ENCODE measurements at regions not wholly inside any gene's neighbourhood (a gene's known extent, or its start where the extent isn't known, plus 50 kb on each side); places are given as distances from the start of the nearest gene placed in this dataset.
"Not testable (repeated sequence)": the region's sequence is repeated elsewhere in the genome, so short reads cannot be mapped to it uniquely, and the experiment has no call there.

- H3K27me3 ChIP-seq (ENCODE audit: control insufficient read depth, insufficient read depth, low read length) = peaks cover 8% of the 10 kb centered on the region
- no peaks in the 10 kb centered on the region for H3K36me3 ChIP-seq (ENCODE audit: control insufficient read depth, insufficient read depth, low read length)
- no peaks in the 10 kb centered on the region for H3K9me3 ChIP-seq (ENCODE audit: control insufficient read depth, low read length)
- H3K4me1 ChIP-seq (ENCODE audit: control insufficient read depth, insufficient read depth, low read length) = no peaks in the 10 kb centered on the region
- no peak overlapping the region for H3K4me3 ChIP-seq (ENCODE audit: low read length)
- no peak overlapping the region for H3K9ac ChIP-seq (ENCODE audit: low read length)
Measured at GRCh38 chr7:106575138-106575823, 85.7 kb downstream of the CCDC71L start.

- no peak overlapping the region for H3K9ac ChIP-seq (ENCODE audit: low read length)
- H3K4me3 ChIP-seq (ENCODE audit: low read length) = no peak overlapping the region
- H3K36me3 ChIP-seq (ENCODE audit: control insufficient read depth, insufficient read depth, low read length) = no peaks in the 10 kb centered on the region
- H3K4me1 ChIP-seq (ENCODE audit: control insufficient read depth, insufficient read depth, low read length) = no peaks in the 10 kb centered on the region
- no peaks in the 10 kb centered on the region for H3K9me3 ChIP-seq (ENCODE audit: control insufficient read depth, low read length)
- H3K27me3 ChIP-seq (ENCODE audit: control insufficient read depth, insufficient read depth, low read length) = peaks cover 8% of the 10 kb centered on the region
Measured at GRCh38 chr7:106573738-106574137, 87.2 kb downstream of the CCDC71L start.

- Histone ChIP-seq H3K9ac (ENCODE audit: low read length) (no peak overlapping the region), H3K4me1 (ENCODE audit: control insufficient read depth, insufficient read depth, low read length) (no peaks in the 10 kb centered on the region), H3K27me3 (ENCODE audit: control insufficient read depth, insufficient read depth, low read length) (peaks cover 8% of the 10 kb centered on the region), H3K9me3 (ENCODE audit: control insufficient read depth, low read length) (no peaks in the 10 kb centered on the region), H3K36me3 (ENCODE audit: control insufficient read depth, insufficient read depth, low read length) (no peaks in the 10 kb centered on the region), H3K4me3 (ENCODE audit: low read length) (no peak overlapping the region)
Measured at GRCh38 chr7:106573125-106573663, 87.8 kb downstream of the CCDC71L start.

GRCh38 chr7:106572394-106573124, 88.4 kb downstream of the CCDC71L start:
- Histone ChIP-seq H3K36me3 (ENCODE audit: control insufficient read depth, insufficient read depth, low read length) (no peaks in the 10 kb centered on the region), H3K4me3 (ENCODE audit: low read length) (no peak overlapping the region), H3K9me3 (ENCODE audit: control insufficient read depth, low read length) (no peaks in the 10 kb centered on the region), H3K27me3 (ENCODE audit: control insufficient read depth, insufficient read depth, low read length) (peaks cover 8% of the 10 kb centered on the region), H3K9ac (ENCODE audit: low read length) (no peak overlapping the region), H3K4me1 (ENCODE audit: control insufficient read depth, insufficient read depth, low read length) (no peaks in the 10 kb centered on the region)

GRCh38 chr7:106571563-106571962, 89.4 kb downstream of the CCDC71L start:
- Histone ChIP-seq H3K9me3 (ENCODE audit: control insufficient read depth, low read length) (no peaks in the 10 kb centered on the region), H3K27me3 (ENCODE audit: control insufficient read depth, insufficient read depth, low read length) (peaks cover 8% of the 10 kb centered on the region), H3K36me3 (ENCODE audit: control insufficient read depth, insufficient read depth, low read length) (no peaks in the 10 kb centered on the region), H3K9ac (ENCODE audit: low read length) (no peak overlapping the region), H3K4me3 (ENCODE audit: low read length) (no peak overlapping the region), H3K4me1 (ENCODE audit: control insufficient read depth, insufficient read depth, low read length) (no peaks in the 10 kb centered on the region)

GRCh38 chr7:106570948-106571418, 90.0 kb downstream of the CCDC71L start:
- H3K9me3 ChIP-seq (ENCODE audit: control insufficient read depth, low read length) = no peaks in the 10 kb centered on the region
- peaks cover 8% of the 10 kb centered on the region for H3K27me3 ChIP-seq (ENCODE audit: control insufficient read depth, insufficient read depth, low read length)
- no peak overlapping the region for H3K4me3 ChIP-seq (ENCODE audit: low read length)
- no peaks in the 10 kb centered on the region for H3K36me3 ChIP-seq (ENCODE audit: control insufficient read depth, insufficient read depth, low read length)
- no peaks in the 10 kb centered on the region for H3K4me1 ChIP-seq (ENCODE audit: control insufficient read depth, insufficient read depth, low read length)
- H3K9ac ChIP-seq (ENCODE audit: low read length) = no peak overlapping the region

- no peak overlapping the region for H3K9ac ChIP-seq (ENCODE audit: low read length)
- H3K36me3 ChIP-seq (ENCODE audit: control insufficient read depth, insufficient read depth, low read length) = no peaks in the 10 kb centered on the region
- peaks cover 8% of the 10 kb centered on the region for H3K27me3 ChIP-seq (ENCODE audit: control insufficient read depth, insufficient read depth, low read length)
- no peak overlapping the region for H3K4me3 ChIP-seq (ENCODE audit: low read length)
- no peaks in the 10 kb centered on the region for H3K4me1 ChIP-seq (ENCODE audit: control insufficient read depth, insufficient read depth, low read length)
- no peaks in the 10 kb centered on the region for H3K9me3 ChIP-seq (ENCODE audit: control insufficient read depth, low read length)
Measured at GRCh38 chr7:106570146-106570545, 90.8 kb downstream of the CCDC71L start.

- H3K27me3 ChIP-seq (ENCODE audit: control insufficient read depth, insufficient read depth, low read length) = peaks cover 8% of the 10 kb centered on the region
- H3K4me1 ChIP-seq (ENCODE audit: control insufficient read depth, insufficient read depth, low read length) = no peaks in the 10 kb centered on the region
- no peak overlapping the region for H3K4me3 ChIP-seq (ENCODE audit: low read length)
- no peaks in the 10 kb centered on the region for H3K36me3 ChIP-seq (ENCODE audit: control insufficient read depth, insufficient read depth, low read length)
- no peaks in the 10 kb centered on the region for H3K9me3 ChIP-seq (ENCODE audit: control insufficient read depth, low read length)
- no peak overlapping the region for H3K9ac ChIP-seq (ENCODE audit: low read length)
Measured at GRCh38 chr7:106569500-106569929, 91.4 kb downstream of the CCDC71L start.

GRCh38 chr7:106568680-106569499, 92.1 kb downstream of the CCDC71L start:
- Histone ChIP-seq H3K36me3 (ENCODE audit: control insufficient read depth, insufficient read depth, low read length) (no peaks in the 10 kb centered on the region), H3K4me3 (ENCODE audit: low read length) (no peak overlapping the region), H3K27me3 (ENCODE audit: control insufficient read depth, insufficient read depth, low read length) (peaks cover 4% of the 10 kb centered on the region), H3K9ac (ENCODE audit: low read length) (no peak overlapping the region), H3K9me3 (ENCODE audit: control insufficient read depth, low read length) (no peaks in the 10 kb centered on the region), H3K4me1 (ENCODE audit: control insufficient read depth, insufficient read depth, low read length) (no peaks in the 10 kb centered on the region)

GRCh38 chr7:106568002-106568679, 92.8 kb downstream of the CCDC71L start:
- H3K27me3 ChIP-seq (ENCODE audit: control insufficient read depth, insufficient read depth, low read length) = no peaks in the 10 kb centered on the region
- H3K9me3 ChIP-seq (ENCODE audit: control insufficient read depth, low read length) = no peaks in the 10 kb centered on the region
- H3K36me3 ChIP-seq (ENCODE audit: control insufficient read depth, insufficient read depth, low read length) = no peaks in the 10 kb centered on the region
- H3K4me1 ChIP-seq (ENCODE audit: control insufficient read depth, insufficient read depth, low read length) = no peaks in the 10 kb centered on the region
- H3K9ac ChIP-seq (ENCODE audit: low read length) = no peak overlapping the region
- H3K4me3 ChIP-seq (ENCODE audit: low read length) = no peak overlapping the region

- H3K36me3 ChIP-seq (ENCODE audit: control insufficient read depth, insufficient read depth, low read length); H3K4me1 ChIP-seq (ENCODE audit: control insufficient read depth, insufficient read depth, low read length); H3K4me3 ChIP-seq (ENCODE audit: low read length); H3K9me3 ChIP-seq (ENCODE audit: control insufficient read depth, low read length); H3K9ac ChIP-seq (ENCODE audit: low read length); H3K27me3 ChIP-seq (ENCODE audit: control insufficient read depth, insufficient read depth, low read length): not testable (repeated sequence)
Measured at GRCh38 chr7:106567204-106568001, 93.6 kb downstream of the CCDC71L start.

Data from mucosa of stomach (tissue), 1 donor.